Duodenal mucosa (tissue), 2 donors: ENCODE measurements at regions not wholly inside any gene's neighbourhood (a gene's known extent, or its start where the extent isn't known, plus 50 kb on each side); places are given as distances from the start of the nearest gene placed in this dataset.
"Not testable (repeated sequence)": the region's sequence is repeated elsewhere in the genome, so short reads cannot be mapped to it uniquely, and the experiment has no call there.

Source experiments
- H3K27ac ChIP-seq: one replicate; pipeline ENCODE4 v1.7.0; 2013; ENCODE audit warnings: low read depth, low read length
- H3K27me3 ChIP-seq, 2 donors: one replicate each; pipeline ENCODE4 v1.7.0; 2013; ENCODE audit warnings: low read length in 2 of 2, control low read depth in 1 of 2; ENCODE audit not compliant: insufficient read depth in 2 of 2, control insufficient read depth in 1 of 2
- H3K36me3 ChIP-seq, 2 donors: one replicate each; pipeline ENCODE4 v1.7.0; 2013; ENCODE audit warnings: low read length in 2 of 2, control low read depth in 1 of 2; ENCODE audit not compliant: insufficient read depth in 2 of 2, control insufficient read depth in 1 of 2
- H3K4me1 ChIP-seq, 2 donors: one replicate each; pipeline ENCODE4 v1.7.0; 2013; ENCODE audit warnings: low read length in 2 of 2, control low read depth in 1 of 2; ENCODE audit not compliant: insufficient read depth in 2 of 2, control insufficient read depth in 1 of 2
- H3K4me3 ChIP-seq, 2 donors: one replicate each; pipeline ENCODE4 v1.7.0; 2013; ENCODE audit warnings: low read length in 2 of 2, low read depth in 1 of 2
- H3K9ac ChIP-seq, 2 donors: one replicate each; pipeline ENCODE4 v1.7.0; 2013; ENCODE audit warnings: low read length in 2 of 2, low read depth in 1 of 2
- H3K9me3 ChIP-seq, 2 donors: one replicate each; pipeline ENCODE4 v1.7.0; 2013; ENCODE audit warnings: low read length in 2 of 2, control low read depth in 1 of 2; ENCODE audit not compliant: control insufficient read depth in 1 of 2

DNA sequence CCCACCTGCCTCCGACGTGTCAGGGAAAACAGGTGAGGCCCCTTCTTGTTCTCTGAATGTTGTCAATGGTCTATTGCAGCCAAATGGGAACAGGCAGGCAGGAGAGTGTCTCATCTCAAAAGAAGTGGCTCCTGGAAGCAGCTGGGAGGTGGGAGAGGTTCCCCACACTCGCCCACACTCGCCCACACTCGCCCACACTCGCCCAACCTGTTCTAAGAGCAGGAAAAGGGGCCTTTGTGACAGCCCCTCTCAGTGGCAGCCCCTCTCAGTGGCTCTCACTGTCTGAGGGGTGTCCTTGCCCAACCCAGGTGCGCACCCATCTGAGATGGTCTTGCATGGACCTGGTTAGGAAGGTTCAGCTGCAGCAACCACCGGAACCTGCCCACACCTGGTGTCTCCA is 162.2 kb downstream of the LMLN start:
- not testable (repeated sequence) for H3K9ac ChIP-seq, H3K27me3 ChIP-seq, H3K9me3 ChIP-seq, H3K36me3 ChIP-seq, H3K4me1 ChIP-seq, H3K4me3 ChIP-seq, H3K27ac ChIP-seq

DNA sequence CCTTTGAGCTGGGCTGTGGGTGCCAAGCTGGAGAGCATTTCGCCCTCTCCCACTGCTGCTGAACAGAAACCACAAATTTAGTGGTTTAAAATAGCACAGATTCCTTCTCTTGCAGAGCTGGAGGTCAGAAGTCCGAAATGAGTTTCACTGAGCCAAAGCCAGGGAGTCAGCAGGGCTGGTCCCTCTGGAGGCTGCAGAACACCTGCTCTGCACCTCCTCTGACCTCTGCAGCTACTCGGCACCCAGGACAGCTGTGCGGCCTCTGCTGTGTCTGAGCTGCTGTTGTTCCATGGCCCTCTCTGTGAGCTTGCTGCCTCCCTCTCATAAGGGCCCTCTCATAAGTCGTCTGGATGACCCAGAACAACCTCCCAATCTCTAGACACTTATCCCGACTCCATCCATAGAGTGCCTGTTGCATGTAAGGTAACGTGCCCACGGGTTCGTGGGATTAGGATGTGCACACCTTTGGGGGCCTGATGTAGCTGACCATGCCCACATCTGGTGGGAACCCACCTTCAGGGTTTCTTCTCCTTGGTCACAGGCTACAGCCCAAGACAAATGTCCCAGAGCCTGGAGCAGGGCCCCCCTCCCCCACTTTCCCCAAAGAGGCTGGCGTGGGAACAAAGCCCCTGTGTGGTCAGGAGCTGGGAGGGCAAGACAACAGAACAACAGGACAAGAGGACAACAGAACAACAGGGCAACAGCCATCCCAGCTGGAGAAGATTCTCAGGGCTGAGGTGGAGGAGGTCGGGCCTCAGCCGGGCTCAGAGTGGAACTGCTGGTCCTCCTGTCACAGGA is 177.2 kb downstream of the LMLN start:
- H3K9me3 ChIP-seq, H3K4me1 ChIP-seq, H3K9ac ChIP-seq, H3K4me3 ChIP-seq, H3K27me3 ChIP-seq, H3K27ac ChIP-seq, H3K36me3 ChIP-seq: not testable (repeated sequence)

DNA sequence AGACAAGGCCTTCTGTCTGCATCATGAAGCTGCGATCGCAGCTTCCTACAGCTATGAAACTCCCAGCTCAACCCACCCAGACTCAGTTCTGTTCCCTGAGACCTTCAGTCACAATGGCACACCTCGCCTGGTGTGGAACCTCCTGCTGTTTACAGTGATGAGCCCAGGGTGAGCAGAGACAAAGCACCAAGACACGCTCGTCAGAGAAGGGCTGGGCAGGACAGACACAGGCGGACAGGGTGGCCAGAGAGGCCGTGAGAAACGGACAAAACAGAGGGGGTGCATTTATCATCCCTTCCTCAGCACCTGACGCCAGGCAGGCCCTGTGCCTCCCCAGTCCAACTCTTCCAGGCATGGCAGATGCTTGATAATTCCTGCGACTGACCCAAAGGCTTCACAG is 178.2 kb downstream of the LMLN start:
- not testable (repeated sequence) for H3K27me3 ChIP-seq, H3K4me3 ChIP-seq

DNA sequence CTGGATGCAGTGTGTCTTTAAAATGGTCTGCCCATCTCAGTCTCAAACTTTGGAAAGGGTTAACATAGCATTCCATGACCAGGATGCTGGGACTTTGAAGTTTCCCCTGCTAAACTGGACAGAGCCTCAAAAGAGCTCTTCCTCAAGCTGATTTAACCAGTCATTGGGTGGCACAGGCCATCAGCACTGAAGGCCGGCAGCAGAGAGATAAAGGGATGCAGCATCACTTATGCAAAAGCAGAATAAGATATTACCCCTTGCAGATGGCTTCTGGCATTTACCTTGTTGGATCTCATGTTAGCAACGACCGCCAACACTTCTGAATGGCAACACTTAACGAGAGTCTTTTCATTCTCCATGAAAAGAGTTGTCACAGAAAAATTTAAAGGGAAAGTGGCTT is 179.0 kb downstream of the LMLN start:
- H3K36me3 ChIP-seq, H3K27ac ChIP-seq, H3K27me3 ChIP-seq, H3K4me1 ChIP-seq, H3K9me3 ChIP-seq, H3K9ac ChIP-seq, H3K4me3 ChIP-seq: not testable (repeated sequence)

More for the DNA sequence above, 178.2 kb downstream of the LMLN start:
- not testable (repeated sequence) for H3K9me3 ChIP-seq, H3K36me3 ChIP-seq, H3K4me1 ChIP-seq, H3K9ac ChIP-seq, H3K27ac ChIP-seq

DNA sequence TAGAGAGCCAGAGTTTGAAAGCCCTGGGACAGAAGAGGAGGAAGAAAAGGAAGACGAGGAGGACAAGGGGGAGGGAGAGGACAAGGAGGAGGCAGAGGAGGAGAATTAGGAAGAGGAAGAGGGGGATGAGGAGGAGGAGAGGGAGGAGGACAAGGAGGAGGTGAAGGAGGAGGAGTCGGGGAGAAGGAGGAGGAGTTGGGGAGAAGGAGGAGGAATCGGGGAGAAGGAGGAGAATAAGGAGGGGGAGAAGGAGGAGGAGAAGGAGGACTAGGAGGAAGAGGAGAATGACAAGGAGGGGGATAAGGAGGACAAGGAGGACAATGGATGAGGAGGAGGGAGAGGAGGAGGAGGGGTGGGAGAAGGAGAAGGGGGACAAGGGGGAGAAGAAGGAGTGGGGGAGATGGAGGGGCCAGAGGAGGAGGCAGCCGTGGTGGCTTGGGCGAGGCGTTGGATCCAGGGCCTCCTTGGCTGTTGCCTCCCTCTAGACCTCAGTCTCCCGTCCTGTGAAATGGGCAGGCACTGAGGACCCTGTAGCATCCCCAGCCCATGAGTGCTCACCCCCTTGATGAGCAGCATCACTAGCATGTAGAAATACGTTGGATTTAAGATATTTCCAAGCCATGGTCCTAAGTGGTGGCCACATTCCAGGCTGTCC is 179.6 kb downstream of the LMLN start:
- H3K27me3 ChIP-seq, H3K36me3 ChIP-seq, H3K4me1 ChIP-seq, H3K4me3 ChIP-seq, H3K27ac ChIP-seq, H3K9me3 ChIP-seq, H3K9ac ChIP-seq: not testable (repeated sequence)

DNA sequence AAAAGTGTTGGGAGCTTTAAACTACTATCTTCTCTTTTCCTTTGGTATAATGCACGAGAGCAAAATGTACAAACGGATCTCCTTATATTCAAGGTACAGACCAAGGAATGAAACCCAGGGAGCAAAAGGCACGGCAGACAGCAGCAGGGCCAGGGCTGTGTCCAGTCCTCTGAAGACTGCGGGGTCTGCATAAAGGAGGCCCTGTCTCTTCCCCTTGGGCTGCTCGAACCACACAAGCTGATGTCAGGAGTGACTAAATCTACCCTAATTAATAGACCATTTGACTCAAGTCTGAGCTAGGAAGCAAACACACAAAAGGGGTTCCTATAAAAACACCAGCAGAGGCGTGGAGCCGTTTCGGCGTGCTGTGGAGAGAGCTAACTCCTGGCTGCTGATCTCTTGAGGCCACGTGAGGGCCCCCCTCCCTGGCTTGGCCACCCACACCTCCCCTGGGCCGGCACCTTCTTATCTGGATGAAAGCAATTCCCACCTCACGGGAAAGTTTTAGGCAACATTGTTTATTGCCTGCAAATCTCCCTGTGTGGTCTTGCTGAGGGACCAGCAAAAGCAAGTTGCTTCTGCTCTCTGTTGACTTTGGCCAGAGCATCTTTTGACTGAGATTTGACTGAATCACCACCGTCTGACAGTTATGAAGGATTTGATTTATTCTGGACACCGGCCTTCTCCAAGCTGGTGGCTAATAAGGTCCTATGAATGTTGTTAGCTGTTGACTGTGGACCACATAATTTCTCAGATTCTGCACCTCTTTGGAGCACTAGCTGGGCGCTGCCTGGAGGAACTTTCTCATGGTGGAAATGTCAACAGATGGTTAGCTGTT is 183.5 kb downstream of the LMLN start:
- H3K36me3 ChIP-seq, H3K4me1 ChIP-seq, H3K4me3 ChIP-seq, H3K9ac ChIP-seq, H3K27ac ChIP-seq, H3K27me3 ChIP-seq, H3K9me3 ChIP-seq: not testable (repeated sequence)

DNA sequence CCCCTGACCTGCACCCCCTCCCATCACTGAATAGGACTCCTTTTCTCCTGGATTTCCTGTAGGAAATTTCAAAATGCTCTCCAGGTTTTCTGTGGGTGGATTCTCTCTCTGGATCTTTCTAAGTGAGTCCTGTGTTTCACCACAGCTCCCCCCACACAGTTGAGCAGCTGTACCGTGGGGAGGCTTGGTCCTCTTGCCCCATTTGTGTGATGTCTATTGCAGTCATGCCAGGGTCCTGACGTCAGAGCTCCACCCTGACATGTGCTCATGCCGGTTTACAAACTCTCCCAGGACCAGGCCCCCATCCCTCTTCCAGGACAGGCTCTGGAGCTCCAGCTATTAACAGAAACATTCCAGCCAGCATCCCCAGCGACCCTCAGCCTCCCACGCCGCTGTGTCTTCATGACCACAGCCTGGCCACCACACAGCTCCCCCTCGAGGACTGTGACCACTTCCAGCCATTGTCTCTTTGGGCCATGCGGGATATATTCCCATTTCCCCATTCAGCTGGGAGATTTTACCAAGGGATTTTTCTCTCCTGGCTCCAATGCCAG is 185.3 kb downstream of the LMLN start:
- H3K4me3 ChIP-seq, H3K4me1 ChIP-seq, H3K9me3 ChIP-seq, H3K27ac ChIP-seq, H3K36me3 ChIP-seq, H3K27me3 ChIP-seq, H3K9ac ChIP-seq: not testable (repeated sequence)

DNA sequence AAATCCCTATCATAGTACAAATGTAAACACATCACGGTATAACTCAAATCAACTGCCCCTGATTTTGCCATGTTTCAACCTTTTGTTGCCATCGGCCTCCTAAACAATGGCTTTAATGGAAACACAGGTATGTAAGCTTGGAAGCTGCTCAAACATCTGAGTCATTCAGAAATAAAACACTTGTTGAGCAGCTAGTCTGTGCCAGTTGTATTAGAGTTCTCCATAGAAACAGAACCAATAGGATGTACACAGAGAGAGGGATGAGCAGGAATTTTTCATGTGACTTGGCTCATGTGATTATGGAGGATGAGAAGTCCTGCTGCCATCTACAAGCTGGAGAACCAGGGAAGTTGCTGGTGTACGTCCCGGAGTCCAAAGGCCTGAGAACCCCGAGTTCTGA is 186.1 kb downstream of the LMLN start:
- H3K4me3 ChIP-seq, H3K4me1 ChIP-seq, H3K36me3 ChIP-seq, H3K9ac ChIP-seq, H3K27me3 ChIP-seq, H3K27ac ChIP-seq, H3K9me3 ChIP-seq: not testable (repeated sequence)

DNA sequence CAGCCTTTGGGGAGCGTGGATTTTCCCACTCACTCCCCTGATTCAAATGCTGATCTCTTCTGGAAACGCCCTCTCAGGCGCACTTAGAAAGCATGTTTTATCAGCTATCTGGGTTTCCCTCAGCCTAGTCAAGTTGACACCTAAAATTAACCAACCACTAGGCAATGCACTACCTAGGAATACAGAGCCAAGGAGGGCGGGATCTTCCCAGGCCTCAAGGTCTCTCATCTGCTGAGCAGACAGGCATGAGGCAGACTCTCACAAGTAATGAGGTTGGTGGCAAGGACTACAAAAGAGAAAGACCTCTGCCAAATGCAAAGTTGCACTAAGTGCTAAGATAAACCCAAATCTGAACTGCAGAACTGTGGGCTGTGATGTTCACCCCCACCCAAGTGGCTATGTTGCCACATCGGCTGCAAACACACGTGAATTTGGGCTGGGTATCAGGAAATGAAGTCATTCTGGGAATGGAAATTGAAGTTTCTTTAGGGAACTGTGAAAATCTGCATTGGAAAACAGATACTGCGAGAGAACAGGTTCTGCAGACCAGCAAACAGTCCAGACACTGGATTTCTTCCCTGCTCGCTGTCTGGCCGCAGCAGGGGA is 186.6 kb downstream of the LMLN start:
- not testable (repeated sequence) for H3K27me3 ChIP-seq, H3K4me3 ChIP-seq, H3K9me3 ChIP-seq, H3K36me3 ChIP-seq, H3K4me1 ChIP-seq, H3K9ac ChIP-seq, H3K27ac ChIP-seq

DNA sequence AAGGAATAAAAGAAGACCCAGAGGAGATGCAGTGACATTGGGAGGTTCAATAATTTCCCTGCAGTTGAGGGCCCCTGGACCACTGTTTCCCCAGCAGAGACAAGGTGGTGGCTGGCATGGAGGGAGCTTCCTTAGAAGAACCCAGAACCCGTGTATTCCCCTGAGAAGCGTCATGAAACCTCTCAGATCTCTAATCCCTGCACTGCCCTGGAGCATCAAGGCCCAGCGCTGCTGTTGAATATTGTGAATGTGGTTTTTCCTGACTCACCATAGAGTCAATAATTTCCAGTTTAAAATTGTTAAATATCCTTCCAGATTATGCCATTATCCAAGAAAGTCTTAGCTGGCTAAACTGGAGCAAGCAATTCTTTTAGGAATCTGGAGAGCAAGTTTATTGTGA is 187.2 kb downstream of the LMLN start:
- not testable (repeated sequence) for H3K27ac ChIP-seq, H3K4me1 ChIP-seq, H3K4me3 ChIP-seq, H3K9me3 ChIP-seq, H3K9ac ChIP-seq, H3K27me3 ChIP-seq, H3K36me3 ChIP-seq
